Astrocyte of the hippocampus (primary cell): ENCODE measurements at regions not wholly inside any gene's neighbourhood (a gene's known extent, or its start where the extent isn't known, plus 50 kb on each side); places are given as distances from the start of the nearest gene placed in this dataset.
"Not testable (repeated sequence)": the region's sequence is repeated elsewhere in the genome, so short reads cannot be mapped to it uniquely, and the experiment has no call there.

Source experiments
- DNase-seq: peaks from one replicate; pipeline ENCODE4 v3.0.0; 2011; ENCODE audit warnings: low read depth, low spot score

GRCh38 chr10:124217031-124217430 lies 123.6 kb upstream of the CHST15 start:
- DNase-seq: no peak

GRCh38 chr10:124214610-124215375 lies 121.4 kb upstream of the CHST15 start:
- DNase-seq: no peak

- DNase-seq: no peak
These were observed 120.6 kb upstream of the CHST15 start for GRCh38 chr10:124213899-124214510.

GRCh38 chr10:124213471-124213870 lies 120.1 kb upstream of the CHST15 start:
- no peak for DNase-seq

GRCh38 chr10:124212702-124213101 lies 119.3 kb upstream of the CHST15 start:
- no peak for DNase-seq

GRCh38 chr10:124211921-124212320 lies 118.5 kb upstream of the CHST15 start:
- peak; percentile 40 for DNase-seq

- DNase-seq: peak; percentile 47
These were observed 116.9 kb upstream of the CHST15 start for GRCh38 chr10:124210263-124210662.

- DNase-seq: no peak
These were observed 114.0 kb upstream of the CHST15 start for GRCh38 chr10:124207391-124207790.

GRCh38 chr10:124206616-124207015 lies 113.2 kb upstream of the CHST15 start:
- no peak for DNase-seq

GRCh38 chr10:124205432-124205831 lies 112.0 kb upstream of the CHST15 start:
- no peak for DNase-seq

GRCh38 chr10:124204726-124205125 lies 111.3 kb upstream of the CHST15 start:
- no peak for DNase-seq

- peak; percentile 25 for DNase-seq
These were observed 106.6 kb upstream of the CHST15 start for GRCh38 chr10:124200011-124200410.

- no peak for DNase-seq
These were observed 105.5 kb upstream of the CHST15 start for GRCh38 chr10:124198871-124199270.

- DNase-seq: no peak
These were observed 104.7 kb upstream of the CHST15 start for GRCh38 chr10:124198125-124198501.

- DNase-seq: peak; percentile 24
These were observed 104.2 kb upstream of the CHST15 start for GRCh38 chr10:124197371-124198124.

GRCh38 chr10:124196659-124197058 lies 103.3 kb upstream of the CHST15 start:
- no peak for DNase-seq

- no peak for DNase-seq
These were observed 100.9 kb upstream of the CHST15 start for GRCh38 chr10:124194199-124194824.

- DNase-seq: no peak
These were observed 99.9 kb upstream of the CHST15 start for GRCh38 chr10:124193309-124193696.

- not testable (repeated sequence) for DNase-seq
These were observed 99.4 kb upstream of the CHST15 start for GRCh38 chr10:124192664-124193308.

GRCh38 chr10:124190476-124190875 lies 97.1 kb upstream of the CHST15 start:
- not testable (repeated sequence) for DNase-seq

GRCh38 chr10:124186956-124187355 lies 93.6 kb upstream of the CHST15 start:
- no peak for DNase-seq

- no peak for DNase-seq
These were observed 91.7 kb upstream of the CHST15 start for GRCh38 chr10:124185084-124185483.
